ENCODE measurements at regions not wholly inside any gene's neighbourhood (a gene's known extent, or its start where the extent isn't known, plus 50 kb on each side); places are given as distances from the start of the nearest gene placed in this dataset.

DNA sequence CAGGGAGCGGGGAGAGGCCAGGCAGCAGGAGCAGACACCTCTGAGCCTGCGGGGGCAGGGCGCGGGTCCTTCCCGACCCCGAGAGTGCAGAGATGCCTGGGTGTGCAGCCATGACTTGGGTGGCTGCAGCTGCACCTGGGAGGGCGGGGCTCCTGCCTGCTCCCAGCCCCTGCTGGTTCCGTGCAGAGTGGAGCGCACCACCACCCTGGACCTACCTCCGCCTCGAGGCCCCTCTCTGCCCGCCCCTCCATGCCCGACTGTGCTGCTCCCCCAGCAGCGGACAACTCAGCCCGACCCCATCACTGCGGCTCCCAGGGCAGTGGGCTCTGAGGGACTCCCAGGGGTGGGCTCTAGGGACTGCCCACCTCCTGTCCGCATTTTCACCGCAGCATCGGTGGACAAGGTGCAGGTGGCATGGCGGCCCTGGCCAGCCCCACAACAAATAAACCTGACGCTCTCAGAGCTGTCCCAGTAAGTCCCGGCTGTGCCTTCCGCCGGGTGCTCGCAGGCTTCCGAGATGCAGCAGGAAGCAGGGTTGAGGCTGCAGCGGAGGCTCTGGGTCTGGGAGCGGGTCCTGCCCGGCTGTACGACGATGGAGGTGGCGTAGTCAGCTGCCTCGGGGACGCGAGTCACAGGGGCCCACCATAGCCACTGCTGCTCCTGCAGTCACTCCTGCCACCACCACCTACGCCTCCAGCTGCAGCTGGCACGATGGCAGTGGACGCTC lies 392.0 kb upstream of the CCDC196 start:
- TF ChIP-seq, protein P1, sequence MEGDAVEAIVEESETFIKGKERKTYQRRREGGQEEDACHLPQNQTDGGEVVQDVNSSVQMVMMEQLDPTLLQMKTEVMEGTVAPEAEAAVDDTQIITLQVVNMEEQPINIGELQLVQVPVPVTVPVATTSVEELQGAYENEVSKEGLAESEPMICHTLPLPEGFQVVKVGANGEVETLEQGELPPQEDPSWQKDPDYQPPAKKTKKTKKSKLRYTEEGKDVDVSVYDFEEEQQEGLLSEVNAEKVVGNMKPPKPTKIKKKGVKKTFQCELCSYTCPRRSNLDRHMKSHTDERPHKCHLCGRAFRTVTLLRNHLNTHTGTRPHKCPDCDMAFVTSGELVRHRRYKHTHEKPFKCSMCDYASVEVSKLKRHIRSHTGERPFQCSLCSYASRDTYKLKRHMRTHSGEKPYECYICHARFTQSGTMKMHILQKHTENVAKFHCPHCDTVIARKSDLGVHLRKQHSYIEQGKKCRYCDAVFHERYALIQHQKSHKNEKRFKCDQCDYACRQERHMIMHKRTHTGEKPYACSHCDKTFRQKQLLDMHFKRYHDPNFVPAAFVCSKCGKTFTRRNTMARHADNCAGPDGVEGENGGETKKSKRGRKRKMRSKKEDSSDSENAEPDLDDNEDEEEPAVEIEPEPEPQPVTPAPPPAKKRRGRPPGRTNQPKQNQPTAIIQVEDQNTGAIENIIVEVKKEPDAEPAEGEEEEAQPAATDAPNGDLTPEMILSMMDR (conservative IDR thresholded peaks at IDR 0.05; ENCODE audit: low read depth, low read length) = no peak
- no peak for TF ChIP-seq EZH2 (IDR thresholded peaks at IDR 0.05; ENCODE audit: borderline replicate concordance, low read depth, low read length, poor library complexity, severe bottlenecking)
- ChIA-PET POLR2A (ENCODE audit: low non-redundant PET) (no interaction called here), CTCF (no interaction called here)
- no peaks in the 10 kb centered on the region for H3K4me1 ChIP-seq (ENCODE audit: insufficient read depth, low read length, poor library complexity, severe bottlenecking)
- H3K4me3 ChIP-seq (ENCODE audit: low read depth, low read length, poor library complexity, severe bottlenecking) = no peak overlapping the region
- H3K27me3 ChIP-seq (replicated peaks; ENCODE audit: insufficient read depth, low read depth, low read length, poor library complexity) = no peaks in the 10 kb centered on the region
- intact Hi-C loops (cut with micrococcal nuclease; ENCODE audit: unreplicated experiment) = no loop called here
- no peak overlapping the region for H3K27ac ChIP-seq (ENCODE audit: low read depth, low read length, poor library complexity, severe bottlenecking)
- BruUV-seq (replicated peaks) = no TSS peak
- no peaks in the 10 kb centered on the region for H3K9me3 ChIP-seq (ENCODE audit: low read depth, low read length, poor library complexity, severe bottlenecking)
- no peaks in the 10 kb centered on the region for H3K36me3 ChIP-seq (ENCODE audit: insufficient read depth, low read length, poor library complexity, severe bottlenecking)
- no peak for DNase-seq (ENCODE audit: low spot score)

DNA sequence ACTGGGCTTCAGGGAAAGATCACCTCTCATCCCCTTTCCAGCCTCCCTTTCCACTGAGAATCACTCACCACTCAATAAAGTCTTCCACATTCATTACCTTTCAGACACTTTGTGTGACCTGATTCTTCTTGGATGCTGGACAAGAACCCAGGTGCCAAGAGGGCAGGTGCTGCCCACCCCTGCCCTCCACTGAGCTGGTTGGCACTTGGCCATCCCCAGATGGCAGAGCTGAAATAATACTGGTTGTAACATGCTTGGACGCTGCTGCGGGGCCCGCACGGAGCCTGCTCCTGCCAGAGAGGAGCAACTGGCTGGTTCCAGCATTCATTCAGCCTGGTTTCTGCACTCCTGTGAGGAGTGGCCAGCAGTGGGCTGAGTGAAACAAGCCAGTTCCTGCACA lies 386.7 kb upstream of the CCDC196 start:
- no peak overlapping the region for H3K4me3 ChIP-seq (ENCODE audit: low read depth, low read length, poor library complexity, severe bottlenecking)
- intact Hi-C loops (cut with micrococcal nuclease; ENCODE audit: unreplicated experiment) = no loop called here
- no peaks in the 10 kb centered on the region for H3K27me3 ChIP-seq (replicated peaks; ENCODE audit: insufficient read depth, low read depth, low read length, poor library complexity)
- H3K9me3 ChIP-seq (ENCODE audit: low read depth, low read length, poor library complexity, severe bottlenecking) = no peaks in the 10 kb centered on the region
- no peak for TF ChIP-seq EZH2 (IDR thresholded peaks at IDR 0.05; ENCODE audit: borderline replicate concordance, low read depth, low read length, poor library complexity, severe bottlenecking)
- TF ChIP-seq, protein P1 (conservative IDR thresholded peaks at IDR 0.05; ENCODE audit: low read depth, low read length) = no peak
- no peak overlapping the region for H3K27ac ChIP-seq (ENCODE audit: low read depth, low read length, poor library complexity, severe bottlenecking)
- H3K4me1 ChIP-seq (ENCODE audit: insufficient read depth, low read length, poor library complexity, severe bottlenecking) = no peaks in the 10 kb centered on the region
- BruUV-seq (replicated peaks) = no TSS peak
- ChIA-PET CTCF (no interaction called here), POLR2A (ENCODE audit: low non-redundant PET) (no interaction called here)
- DNase-seq (ENCODE audit: low spot score) = no peak
- no peaks in the 10 kb centered on the region for H3K36me3 ChIP-seq (ENCODE audit: insufficient read depth, low read length, poor library complexity, severe bottlenecking)

GRCh38 chr14:66099931-66100330 lies 386.2 kb upstream of the CCDC196 start:
- Histone ChIP-seq H3K36me3 (ENCODE audit: insufficient read depth, low read length, poor library complexity, severe bottlenecking) (no peaks in the 10 kb centered on the region), H3K27ac (ENCODE audit: low read depth, low read length, poor library complexity, severe bottlenecking) (no peak overlapping the region), H3K27me3 (replicated peaks; ENCODE audit: insufficient read depth, low read depth, low read length, poor library complexity) (no peaks in the 10 kb centered on the region), H3K4me1 (ENCODE audit: insufficient read depth, low read length, poor library complexity, severe bottlenecking) (no peaks in the 10 kb centered on the region), H3K4me3 (ENCODE audit: low read depth, low read length, poor library complexity, severe bottlenecking) (no peak overlapping the region), H3K9me3 (ENCODE audit: low read depth, low read length, poor library complexity, severe bottlenecking) (no peaks in the 10 kb centered on the region)
- CTCF ChIA-PET = no interaction called here
- TF ChIP-seq, protein P1 (conservative IDR thresholded peaks at IDR 0.05; ENCODE audit: low read depth, low read length) = no peak
- no peak for TF ChIP-seq EZH2 (IDR thresholded peaks at IDR 0.05; ENCODE audit: borderline replicate concordance, low read depth, low read length, poor library complexity, severe bottlenecking)
- intact Hi-C loops (cut with micrococcal nuclease; ENCODE audit: unreplicated experiment) = no loop called here
- no TSS peak for BruUV-seq (replicated peaks)
- no peak for DNase-seq (ENCODE audit: low spot score)
- POLR2A ChIA-PET (ENCODE audit: low non-redundant PET) = no interaction called here
